ENCODE measurements at regions not wholly inside any gene's neighbourhood (a gene's known extent, or its start where the extent isn't known, plus 50 kb on each side); places are given as distances from the start of the nearest gene placed in this dataset.

DNA sequence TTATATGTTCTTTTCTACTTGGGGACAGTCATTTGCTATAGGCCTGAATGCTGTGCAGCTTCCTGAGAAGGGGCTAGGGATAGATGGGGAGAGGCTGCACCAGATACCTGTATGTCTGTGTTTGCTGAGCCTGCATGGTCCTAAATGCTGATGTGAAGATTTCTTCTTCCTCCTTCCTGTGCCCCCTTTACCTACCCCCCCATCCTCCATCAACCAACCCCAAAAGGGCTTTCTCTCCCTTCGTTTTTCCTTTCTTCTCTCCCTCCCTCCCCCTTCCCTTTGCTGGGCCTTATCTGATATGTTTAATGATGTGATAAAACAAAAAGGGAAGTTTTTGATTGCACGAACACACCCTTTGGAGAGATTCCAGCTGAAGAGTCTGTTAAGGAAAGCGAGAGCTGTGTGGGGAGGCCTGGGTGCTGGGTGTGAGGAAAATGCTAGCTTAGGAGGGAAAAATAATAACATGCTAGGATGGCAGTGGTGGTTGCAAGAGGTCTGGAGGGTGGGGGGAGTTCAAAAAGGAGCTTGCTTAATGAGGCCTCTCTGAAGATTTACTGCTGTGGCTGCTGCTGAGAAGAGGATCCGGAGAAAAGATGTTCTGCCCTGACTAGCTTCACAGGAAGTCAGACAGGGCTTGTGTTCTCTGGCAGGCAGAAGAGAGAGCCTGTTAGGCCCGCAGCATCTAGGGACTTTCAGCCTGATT is 101.8 kb downstream of the SAMD9 start:
- peak; percentile 4 for DNase-seq

DNA sequence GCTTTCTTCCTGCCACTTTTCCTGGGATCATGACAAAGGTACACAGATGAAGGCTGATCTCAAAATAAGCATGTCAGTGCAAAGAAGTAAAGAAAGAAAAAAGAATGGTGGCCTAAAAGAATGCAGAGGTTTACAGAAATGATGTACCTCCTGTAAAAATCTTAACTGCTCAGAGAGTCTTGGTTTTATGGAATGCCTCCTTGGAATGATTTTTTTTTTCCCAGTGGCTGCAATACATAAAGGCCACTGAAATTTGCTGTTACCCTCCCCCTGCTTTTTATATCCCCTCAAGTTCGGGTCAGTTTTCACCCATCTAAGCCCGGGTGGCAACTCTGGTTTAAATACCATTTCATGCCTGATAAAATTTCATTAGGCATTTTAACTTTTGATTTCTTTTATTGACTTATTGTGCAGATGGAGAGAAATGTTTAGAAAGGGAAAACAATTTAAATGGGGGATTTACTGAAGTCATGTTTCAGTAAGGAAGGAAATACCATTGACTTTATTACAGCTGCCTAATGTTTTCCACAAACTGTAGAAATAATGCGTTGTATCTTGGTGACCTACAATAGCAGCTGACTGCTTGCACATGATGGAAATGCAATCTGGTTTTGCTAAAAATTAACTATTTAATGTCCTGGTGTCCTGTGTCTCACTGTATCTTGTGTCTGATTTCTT is 102.5 kb downstream of the SAMD9 start:
- DNase-seq, result peak; percentile 14

DNA sequence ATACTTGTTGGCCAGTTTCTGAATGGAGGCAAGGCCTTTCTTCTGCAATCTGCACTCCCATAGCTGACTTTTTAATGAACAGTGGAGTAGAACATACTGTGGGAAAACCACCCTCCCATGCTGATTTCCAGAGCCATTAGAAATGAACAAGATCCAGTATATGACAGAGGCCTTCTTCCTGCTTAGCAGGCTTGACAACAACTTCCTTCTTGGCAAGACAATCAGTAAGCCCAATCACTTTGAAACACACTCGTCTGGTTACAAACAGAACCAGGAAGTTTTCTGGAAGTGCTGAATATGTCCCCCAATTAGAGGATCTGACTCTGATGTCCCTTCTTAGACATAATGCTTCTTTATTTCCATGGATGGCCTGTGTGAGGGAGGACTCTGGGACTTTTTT is 103.4 kb downstream of the SAMD9 start:
- DNase-seq, result no peak

DNA sequence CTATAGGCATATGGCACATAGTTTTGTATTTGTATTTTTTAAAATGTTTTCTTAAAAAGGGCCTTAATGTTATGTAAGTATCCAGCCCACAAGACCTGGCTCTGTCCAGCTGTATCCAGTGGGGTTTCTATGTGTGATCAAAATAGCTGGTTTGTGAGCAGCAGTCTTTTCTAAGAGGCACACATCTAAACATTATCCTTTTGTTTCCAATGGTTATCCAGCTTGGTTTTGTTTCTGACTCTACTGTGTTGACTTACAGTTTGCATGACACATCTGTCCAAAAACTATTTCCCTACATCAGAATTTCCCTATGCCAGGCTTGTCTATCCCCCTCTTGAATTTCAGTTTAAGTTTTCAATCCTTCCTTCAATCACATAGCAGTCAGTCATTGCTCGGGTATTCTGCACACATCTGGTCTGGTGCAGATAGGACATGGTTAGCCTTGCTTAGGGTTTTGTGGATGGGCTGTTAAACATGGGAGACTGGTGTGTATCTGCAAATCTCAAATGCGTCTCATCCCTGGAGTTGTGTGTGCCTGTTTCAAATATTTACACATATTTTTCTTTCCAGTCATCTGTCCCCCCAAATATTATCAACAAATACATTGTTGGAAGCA is 104.2 kb downstream of the SAMD9 start:
- no peak for DNase-seq

DNA sequence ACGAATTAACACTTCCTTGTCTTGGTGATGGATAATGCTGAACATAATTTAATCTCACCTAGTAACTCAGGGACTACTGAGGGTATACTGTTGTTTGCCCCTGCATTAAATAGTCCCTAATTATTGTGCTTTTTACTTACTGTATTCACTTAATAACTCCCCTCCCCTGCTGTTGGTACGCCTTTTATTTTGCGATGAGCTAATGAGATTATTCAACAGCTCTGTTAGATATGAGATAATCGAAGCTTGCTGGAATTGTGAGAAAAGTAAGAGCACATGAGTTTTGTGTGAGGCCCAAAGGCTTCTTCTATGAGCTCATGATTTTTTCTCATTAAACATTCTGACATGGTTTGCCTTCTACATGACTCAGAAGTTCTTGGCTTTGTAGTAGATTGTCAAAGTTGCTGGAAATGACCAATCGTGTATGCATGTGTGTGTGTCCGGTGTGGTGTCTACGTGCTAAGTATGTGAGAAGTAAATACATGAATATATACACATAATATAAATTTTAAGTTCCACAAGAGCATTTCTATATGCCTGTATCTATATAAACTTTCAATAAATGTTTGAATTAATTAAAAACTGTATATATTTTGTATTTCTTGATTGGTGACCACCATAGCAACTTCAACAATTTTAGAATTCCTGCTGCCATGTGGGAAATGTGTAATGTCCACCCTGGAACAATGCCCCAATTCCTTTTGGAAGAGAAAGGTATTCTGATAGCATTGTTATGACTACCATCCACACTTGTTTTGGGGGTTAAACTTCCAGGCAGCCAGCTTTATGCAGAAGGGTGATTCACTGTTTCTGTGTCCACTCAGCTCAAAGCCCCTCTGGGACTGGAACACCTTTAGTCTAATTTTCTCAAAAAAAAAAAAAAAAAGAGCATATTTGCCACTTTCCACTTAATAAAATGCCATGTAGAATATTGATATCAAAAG is 106.2 kb downstream of the SAMD9 start:
- peak; percentile 96 for DNase-seq

DNA sequence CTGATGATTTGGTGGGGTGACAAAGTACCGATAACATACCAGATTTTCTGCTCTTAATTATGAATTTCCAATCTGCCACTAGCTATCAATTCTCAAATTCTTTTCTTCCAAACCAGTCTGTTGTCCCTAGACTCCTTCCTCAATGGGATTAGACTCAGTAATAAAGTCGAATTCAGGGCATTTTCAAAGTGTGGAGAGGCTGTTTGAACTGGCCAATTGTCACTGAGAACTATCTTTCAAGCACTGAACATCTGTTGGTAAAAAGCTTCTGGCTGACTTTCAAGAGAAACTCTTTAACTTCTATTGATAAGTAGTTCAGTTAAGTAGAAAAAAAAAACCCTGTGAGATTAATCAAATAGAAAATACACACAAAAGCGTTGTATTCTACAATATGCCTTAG is 108.9 kb downstream of the SAMD9 start:
- no peak for DNase-seq

DNA sequence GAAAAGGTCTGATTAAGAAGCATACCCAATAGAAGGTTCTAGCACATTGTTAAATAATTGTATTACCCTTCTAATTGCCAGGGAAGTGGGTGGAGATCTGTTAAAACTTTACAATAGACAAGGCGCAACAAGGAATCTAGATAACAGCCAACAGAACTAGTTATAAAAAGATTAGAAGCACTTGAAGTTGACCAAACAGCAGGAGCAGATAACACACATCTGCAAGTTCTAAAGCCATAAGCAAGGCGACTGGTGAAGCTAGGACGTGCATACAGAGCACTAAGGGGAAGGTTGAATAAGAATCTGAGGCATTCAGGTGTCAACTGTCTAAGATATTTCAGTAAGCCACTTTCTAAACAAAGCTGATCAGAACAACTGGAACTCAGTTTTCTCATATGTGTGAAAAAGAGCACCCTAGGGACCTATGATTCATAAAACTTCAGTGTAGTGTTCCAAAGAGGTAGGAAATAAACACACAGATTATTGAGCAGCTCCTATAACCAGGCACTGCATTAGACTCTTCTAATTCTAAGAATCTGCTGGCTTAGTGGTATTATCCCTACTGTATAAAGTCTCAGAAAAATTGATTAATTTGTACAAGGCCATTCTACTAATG is 111.2 kb downstream of the SAMD9 start:
- DNase-seq, result no peak

DNA sequence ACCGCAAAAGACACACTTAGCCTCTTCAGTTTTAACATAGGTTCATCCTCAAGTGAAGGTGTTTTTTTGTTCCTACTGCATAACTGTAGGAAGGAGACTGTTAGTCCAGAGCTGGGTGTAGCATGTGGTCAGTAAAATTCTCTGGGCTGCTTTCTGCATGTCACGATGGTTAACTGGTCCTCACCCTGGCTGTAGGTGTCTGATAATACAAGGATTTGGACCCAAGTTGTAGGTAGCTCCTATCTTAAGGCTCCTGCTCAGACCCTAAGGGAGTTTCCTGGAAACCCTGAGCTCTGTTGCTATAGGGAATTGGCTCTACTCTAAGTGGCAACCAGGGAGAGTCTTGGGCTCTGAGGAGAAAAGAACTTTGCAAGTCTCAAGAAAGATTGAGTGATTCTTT is 112.9 kb downstream of the SAMD9 start:
- DNase-seq, result no peak

DNA sequence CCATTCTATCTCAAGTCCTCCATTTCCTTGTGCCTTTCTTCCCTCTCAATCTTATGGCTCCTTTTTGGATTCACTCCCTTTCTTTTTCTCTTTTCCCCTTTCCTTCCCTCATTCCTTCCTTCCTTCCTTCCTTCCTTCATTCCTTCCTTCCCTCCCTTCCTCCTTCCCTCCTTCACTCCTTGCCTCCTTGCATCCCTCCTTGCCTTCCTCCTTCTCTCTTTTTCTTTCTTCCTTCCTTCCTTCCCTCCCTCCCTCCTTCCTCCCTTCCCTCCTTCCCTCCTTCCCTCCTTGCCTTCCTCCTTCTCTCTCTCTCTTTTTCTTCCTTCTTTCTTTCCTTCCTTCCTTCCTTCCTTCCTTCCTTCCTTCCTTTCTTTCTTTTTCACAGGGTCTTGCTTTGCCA is 120.1 kb downstream of the SAMD9 start:
- DNase-seq, result no peak

DNA sequence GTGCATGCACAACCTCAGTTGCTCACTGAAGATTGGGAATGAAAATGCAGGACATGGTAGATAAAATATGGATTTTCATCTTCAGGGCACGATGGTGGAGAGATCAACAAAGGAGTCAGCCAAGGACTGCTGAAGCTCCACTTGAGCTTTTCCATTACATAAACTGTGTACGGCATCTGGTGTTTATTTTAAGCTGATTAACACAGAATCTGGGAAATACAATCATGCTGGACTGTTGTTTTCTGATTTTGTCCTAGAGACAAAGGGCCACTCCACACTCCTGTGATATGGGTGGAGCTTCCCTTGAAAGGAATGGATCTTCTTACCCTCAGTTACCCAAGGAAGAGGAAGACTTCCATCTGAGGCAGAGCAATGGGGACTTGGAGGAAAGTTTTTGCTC is 120.6 kb downstream of the SAMD9 start:
- no peak for DNase-seq

DNA sequence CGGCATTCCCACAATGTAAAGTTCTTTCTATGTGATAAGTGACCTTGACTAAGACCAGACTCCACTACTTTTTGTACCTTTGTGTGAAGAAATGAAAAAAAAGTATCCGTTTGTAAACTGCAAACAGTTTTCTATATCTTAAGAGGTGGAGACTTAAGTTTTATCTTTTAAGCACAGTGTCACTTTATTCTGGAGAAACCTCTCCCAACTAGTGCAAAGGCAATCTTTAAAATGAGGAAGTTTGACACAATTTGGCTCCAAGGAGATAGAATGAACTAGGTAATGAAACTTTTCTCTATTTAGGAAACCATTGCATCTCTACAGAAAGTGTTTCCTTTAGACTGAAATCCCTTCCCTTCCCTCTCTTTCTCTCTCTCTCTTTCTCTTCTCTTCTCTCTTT is 122.9 kb downstream of the SAMD9 start:
- no peak for DNase-seq

DNA sequence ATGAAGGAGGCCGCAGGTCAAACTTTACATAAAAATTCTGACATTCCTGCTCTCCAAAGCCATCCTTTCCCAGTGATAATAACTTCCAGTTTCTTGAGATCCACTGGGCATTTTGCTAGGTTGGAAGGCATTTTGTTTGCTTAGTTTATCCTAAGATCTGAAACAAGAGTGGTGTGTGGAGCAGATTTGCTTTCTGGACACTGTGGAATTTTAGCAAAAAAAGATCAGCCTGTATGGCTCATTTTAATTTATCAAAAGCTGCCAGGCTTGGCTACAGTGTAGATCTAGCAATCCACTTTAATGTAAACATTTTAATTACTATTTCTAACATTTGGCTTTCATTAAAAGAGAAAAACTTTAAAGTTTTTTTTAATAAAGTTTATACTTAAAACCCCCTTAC is 124.8 kb downstream of the SAMD9 start:
- DNase-seq, result no peak

DNA sequence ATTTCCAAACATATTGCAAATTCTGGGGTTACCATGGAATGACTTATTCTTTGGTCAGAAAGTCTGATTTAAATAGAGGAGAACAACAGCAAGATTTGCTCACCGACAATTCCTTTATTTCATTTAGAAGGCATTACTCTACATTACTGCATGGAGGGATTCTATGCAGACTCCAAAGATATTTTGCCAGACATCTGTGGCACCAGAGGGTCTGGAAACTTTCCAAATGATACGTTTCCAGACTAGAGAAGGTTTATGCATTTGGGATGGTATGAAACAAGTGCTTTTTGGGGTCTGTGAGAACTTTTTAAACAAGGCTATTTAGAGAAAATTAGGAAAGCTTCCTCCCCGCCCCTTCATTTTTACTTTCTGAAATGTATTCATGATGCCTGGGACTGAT is 125.3 kb downstream of the SAMD9 start:
- DNase-seq, result no peak

DNA sequence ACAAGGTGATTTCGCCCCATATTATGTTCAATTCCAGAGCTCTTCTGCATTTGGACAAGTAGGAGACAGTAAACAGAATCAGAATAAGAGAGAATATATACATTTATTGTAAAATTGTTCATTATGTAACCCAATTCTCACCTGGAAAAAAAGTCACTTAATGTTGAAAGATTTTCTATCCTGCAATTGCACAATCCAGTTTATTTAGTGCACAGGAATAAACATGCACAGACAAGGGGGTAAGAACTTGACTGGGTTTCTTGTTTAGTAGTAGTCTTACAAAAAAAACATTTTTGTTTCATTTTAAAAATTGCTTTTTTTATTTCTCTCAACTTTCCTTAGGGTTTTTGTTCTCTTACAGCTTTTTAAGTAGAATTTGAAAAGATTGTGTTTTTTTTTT is 126.6 kb downstream of the SAMD9 start:
- no peak for DNase-seq

DNA sequence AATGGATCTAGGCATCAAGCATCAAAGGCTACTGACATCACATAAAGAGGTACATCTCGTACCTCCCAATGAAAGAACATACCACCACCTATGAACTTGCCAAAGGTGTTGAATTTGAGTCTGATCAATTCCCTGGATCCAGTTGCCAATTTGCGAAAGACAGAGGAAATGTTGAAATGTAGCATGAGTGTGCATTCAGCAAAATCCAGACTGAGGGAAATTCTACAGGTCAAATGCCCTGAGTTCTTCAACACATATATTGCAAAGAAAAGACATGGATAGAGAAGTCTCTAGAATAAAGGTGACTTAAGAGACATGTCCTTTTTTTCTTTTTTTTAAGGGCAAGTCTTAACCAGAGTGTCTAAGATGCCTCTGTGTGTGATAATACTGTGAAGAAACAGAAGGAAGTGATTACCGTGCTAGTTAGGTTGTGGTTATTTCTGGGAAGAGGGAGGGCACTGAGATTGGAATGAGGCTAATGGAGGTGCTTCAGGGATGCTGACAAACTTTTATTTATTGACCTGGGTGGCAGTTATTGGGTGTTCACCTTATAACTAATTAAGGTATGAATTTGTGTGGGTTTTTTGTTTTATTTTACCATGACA is 128.7 kb downstream of the SAMD9 start:
- no peak for DNase-seq

DNA sequence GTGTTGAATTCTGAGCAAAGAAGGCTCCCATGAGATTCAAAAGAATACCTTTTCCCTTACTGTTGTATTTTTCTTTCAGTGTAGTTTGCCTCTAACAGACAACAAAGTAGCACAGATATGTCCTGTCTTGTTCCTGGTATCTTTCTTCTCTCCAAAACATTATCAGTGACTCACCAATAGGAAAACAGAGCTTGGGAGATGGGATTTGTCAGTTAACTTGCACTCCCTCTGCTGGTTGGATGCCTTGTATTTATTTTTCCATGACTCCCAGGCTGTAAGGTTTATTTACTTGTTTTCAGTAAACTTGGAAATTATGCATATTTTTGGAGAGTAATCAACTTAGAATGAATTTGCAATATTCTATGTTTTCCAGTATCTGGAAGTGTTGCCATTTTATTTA is 129.7 kb downstream of the SAMD9 start:
- DNase-seq, result peak; percentile 60

DNA sequence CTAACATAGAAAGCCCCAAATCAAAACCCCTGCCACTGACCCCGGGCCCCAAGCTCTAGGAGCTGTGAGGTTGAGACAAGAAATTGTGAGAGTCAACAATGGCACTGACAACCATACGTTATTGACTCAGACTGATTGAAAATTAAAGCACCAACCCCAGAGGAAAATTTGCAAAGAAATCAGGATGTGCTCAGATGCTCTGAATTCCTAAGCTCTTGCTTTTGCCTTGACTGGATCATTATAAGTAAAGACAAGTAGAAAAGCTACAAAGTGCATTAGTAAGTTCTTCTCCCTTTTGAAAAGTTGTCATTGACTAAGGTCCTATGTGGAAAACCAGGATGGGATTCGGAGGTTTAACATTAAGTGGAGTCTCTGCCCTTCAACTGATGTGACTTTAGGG is 130.2 kb downstream of the SAMD9 start:
- peak; percentile 13 for DNase-seq

DNA sequence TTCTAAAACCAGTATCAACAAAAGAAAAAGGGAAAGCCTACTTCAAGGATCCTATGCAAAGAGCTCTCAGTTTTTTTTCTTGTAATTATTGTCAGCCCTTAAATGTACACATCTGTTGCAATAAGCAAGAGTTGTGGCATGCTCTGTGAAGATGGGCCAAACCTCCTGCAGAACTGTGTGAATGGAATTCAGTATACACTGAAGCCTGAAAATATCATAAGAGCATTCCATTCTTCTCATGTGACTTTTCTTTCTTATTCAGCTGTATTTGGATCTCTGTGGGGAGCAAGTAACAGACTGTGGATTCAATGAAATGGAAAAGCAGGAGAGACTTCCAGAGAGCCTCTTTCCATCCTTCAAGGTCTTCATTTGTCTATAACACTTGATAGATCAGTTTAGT is 130.7 kb downstream of the SAMD9 start:
- peak; percentile 55 for DNase-seq

DNA sequence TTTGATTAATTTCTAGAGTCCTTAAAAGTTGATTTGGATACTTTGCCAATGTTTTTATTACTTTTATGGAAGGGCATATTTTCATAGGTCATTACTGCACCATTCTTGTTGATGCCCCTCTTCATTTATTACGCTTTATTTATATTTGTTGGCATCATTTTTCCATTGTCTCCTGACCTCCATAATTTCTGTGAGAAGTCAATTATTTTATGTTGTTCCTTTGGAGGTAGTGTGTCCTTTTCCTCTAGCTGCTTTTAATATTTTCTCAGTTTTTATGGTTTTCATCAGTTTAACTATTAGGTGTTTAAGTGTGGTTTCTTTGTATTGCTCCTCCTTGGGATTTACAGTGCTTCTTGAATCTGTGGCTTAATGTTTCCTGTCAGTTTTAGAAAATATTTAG is 134.9 kb downstream of the SAMD9 start:
- DNase-seq, result no peak

DNA sequence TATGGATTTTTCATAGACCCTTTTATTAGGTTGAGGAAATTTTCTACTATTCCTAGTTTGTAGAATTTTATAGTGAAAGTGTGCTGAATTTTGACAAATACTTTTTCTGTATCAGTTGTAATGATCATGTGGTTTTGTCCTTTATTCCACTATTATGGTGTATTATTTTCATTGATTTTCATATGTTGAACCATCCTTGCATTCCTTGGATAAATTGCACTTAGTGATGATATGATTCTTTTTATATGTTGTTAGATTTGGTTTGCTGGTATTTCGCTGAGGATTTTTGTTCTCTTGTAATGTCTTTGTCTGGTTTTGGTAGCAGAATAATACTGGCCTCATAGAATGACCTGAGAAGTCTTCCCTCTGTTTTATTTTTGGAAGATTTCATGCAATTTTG is 140.6 kb upstream of the CDK6 start:
- DNase-seq, result no peak

DNA sequence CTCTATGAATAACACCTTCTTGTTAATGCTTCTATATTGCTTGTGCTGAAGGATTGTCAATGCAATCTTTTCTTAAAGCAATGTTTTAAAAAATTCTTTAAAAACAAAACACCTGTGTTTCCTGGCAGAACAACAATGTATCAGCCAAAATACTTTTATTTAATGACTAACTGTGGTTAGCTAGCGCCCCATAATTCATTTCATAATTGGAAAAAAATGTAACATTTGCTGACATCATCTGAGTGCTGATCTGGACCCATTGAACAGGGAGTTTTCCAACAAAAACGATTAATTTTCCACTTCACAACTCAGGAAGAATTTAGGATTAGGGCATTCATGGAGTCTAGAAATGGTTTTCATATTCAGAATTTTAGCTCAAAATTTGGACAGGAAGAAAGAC is 137.6 kb upstream of the CDK6 start:
- peak; percentile 80 for DNase-seq

DNA sequence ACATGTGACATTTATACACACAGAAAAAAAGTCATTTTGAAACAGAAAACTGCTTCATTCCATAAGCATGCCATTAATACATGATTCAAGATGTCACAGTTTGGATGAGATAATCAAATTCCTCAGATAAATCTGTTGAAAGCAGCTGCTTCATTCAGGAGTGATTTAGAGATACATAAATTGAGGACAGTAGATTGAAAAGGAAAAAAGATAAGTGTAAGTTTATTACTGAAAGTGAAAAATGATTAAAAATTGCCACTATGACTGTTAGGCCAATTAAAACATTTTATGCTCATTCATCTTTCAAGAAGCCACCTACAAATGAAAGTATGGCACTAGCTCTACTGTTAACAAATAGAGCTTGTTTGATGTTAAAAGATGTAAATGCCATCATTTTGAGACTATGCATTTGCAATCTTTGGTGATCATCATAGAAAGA is 136.9 kb upstream of the CDK6 start:
- DNase-seq, result peak; percentile 66

Measured in NCI-H226 (cell line).